Lung (tissue), 11 donors: ENCODE measurements at regions not wholly inside any gene's neighbourhood (a gene's known extent, or its start where the extent isn't known, plus 50 kb on each side); places are given as distances from the start of the nearest gene placed in this dataset.

ENCODE experiments used
- ATAC-seq: fragments of 200-7000 bp; cut with Tn5 transposase; one replicate; pipeline ENCODE4 v1.9.1; 2020; ENCODE audit warnings: moderate number of reproducible peaks; ENCODE audit not compliant: insufficient read depth, low FRiP score
- DNase-seq, 3 donors: peaks; one replicate each; pipeline ENCODE4 v3.0.0-alpha.2; 2013 to 2017
- H3K27ac ChIP-seq, 2 donors: one replicate each; pipeline ENCODE4 v1.5.1; 2013; ENCODE audit warnings: mild to moderate bottlenecking in 2 of 2, moderate library complexity in 2 of 2, control low read depth in 1 of 2, inconsistent platforms in 1 of 2, low read depth in 1 of 2, low read length in 1 of 2
- H3K27me3 ChIP-seq, 3 donors: one replicate each; pipeline ENCODE4 v1.5.1; 2013; ENCODE audit warnings: low read length in 2 of 3; ENCODE audit not compliant: control insufficient read depth in 3 of 3, insufficient read depth in 3 of 3
- H3K36me3 ChIP-seq, 4 donors: one replicate each; pipeline ENCODE4 v1.5.1; 2013; ENCODE audit warnings: low read length in 4 of 4, mild to moderate bottlenecking in 1 of 4, moderate library complexity in 1 of 4; ENCODE audit not compliant: control insufficient read depth in 4 of 4, insufficient read depth in 4 of 4
- H3K4me1 ChIP-seq, 5 donors: one replicate each; pipeline ENCODE4 v1.5.1; 2013; ENCODE audit warnings: low read length in 5 of 5, mild to moderate bottlenecking in 2 of 5, moderate library complexity in 1 of 5; ENCODE audit not compliant: control insufficient read depth in 5 of 5, insufficient read depth in 5 of 5
- H3K4me3 ChIP-seq: one replicate; pipeline ENCODE4 v1.5.1; 2013; ENCODE audit warnings: mild to moderate bottlenecking, control low read depth, moderate library complexity
- H3K9ac ChIP-seq, 2 donors: one replicate each; pipeline ENCODE4 v1.5.1; 2013; ENCODE audit warnings: low read length in 2 of 2, control low read depth in 1 of 2; ENCODE audit not compliant: insufficient read depth in 1 of 2
- H3K9me3 ChIP-seq, 4 donors: one replicate each; pipeline ENCODE4 v1.5.1; 2013; ENCODE audit warnings: low read length in 3 of 4, mild to moderate bottlenecking in 1 of 4, moderate library complexity in 1 of 4; ENCODE audit not compliant: control insufficient read depth in 4 of 4, insufficient read depth in 3 of 4
- CTCF ChIP-seq: IDR thresholded peaks from 2 replicates; pipeline ENCODE4 v1.5.1; 2012; ENCODE audit warnings: mild to moderate bottlenecking; ENCODE audit errors: control extremely low read depth, extremely low read depth
- WGBS, 2 donors: extraction: QIAGEN DNeasy Blood & Tissue Kit; methylation state at CpG; one replicate each; pipeline ENCODE4 v1.1.7; 2013; 5-methylcytosine and 5-hydroxymethylcytosine counted together
- donor health status: control.
- donor health status: control.
- donor health status: Bipolar disorder and iron deficiency.
- donor health status: healthy.
- donor health status: DM: yes; HTN: yes; CAD: no.

GRCh38 chr2:150224321-150224720 is 263.1 kb downstream of the RND3 start:
- Histone ChIP-seq H3K4me1 (peaks cover 0 to 9% (median 0%) of the 10 kb centered on the region in 5 donors), H3K9ac (no peak overlapping the region), H3K9me3 (no peaks in the 10 kb centered on the region), H3K27me3 (no peaks in the 10 kb centered on the region), H3K27ac (no peak overlapping the region), H3K4me3 (no peak overlapping the region), H3K36me3 (no peaks in the 10 kb centered on the region)
- DNase-seq (no peak), ATAC-seq (no peak)
- TF ChIP-seq CTCF: no peak
- 93 to 99% methylated on average over 3 of the region's 3 CpGs for WGBS, 2 donors

GRCh38 chr2:150222942-150223341 is 264.5 kb downstream of the RND3 start:
- 97 to 98% methylated on average over 5 of the region's 5 CpGs for WGBS, 2 donors
- no peaks in the 10 kb centered on the region for H3K36me3 ChIP-seq
- H3K4me1 ChIP-seq: no peaks in the 10 kb centered on the region
- H3K9me3 ChIP-seq: peaks cover 0 to 5% (median 0%) of the 10 kb centered on the region in 4 donors
- TF ChIP-seq CTCF: no peak
- no peak for ATAC-seq
- H3K27ac ChIP-seq: no peak overlapping the region
- DNase-seq: no peak
- no peak overlapping the region for H3K9ac ChIP-seq
- H3K27me3 ChIP-seq: no peaks in the 10 kb centered on the region
- H3K4me3 ChIP-seq: no peak overlapping the region

- 88 to 90% methylated on average over 6 of the region's 6 CpGs for WGBS, 2 donors
- H3K4me3 ChIP-seq: no peak overlapping the region
- no peak overlapping the region for H3K9ac ChIP-seq
- ATAC-seq (no peak), DNase-seq (no peak)
- peaks cover 0 to 5% (median 0%) of the 10 kb centered on the region in 4 donors for H3K9me3 ChIP-seq
- H3K36me3 ChIP-seq: no peaks in the 10 kb centered on the region
- H3K4me1 ChIP-seq: no peaks in the 10 kb centered on the region
- no peak for TF ChIP-seq CTCF
- H3K27me3 ChIP-seq: no peaks in the 10 kb centered on the region
- H3K27ac ChIP-seq: no peak overlapping the region
Measured at GRCh38 chr2:150222379-150222778, 265.1 kb downstream of the RND3 start.

GRCh38 chr2:150219861-150220260 is 267.6 kb downstream of the RND3 start:
- Histone ChIP-seq H3K9me3 (peaks cover 0 to 5% (median 0%) of the 10 kb centered on the region in 4 donors), H3K4me1 (peaks cover 0 to under 1% (median 0%) of the 10 kb centered on the region in 5 donors), H3K4me3 (no peak overlapping the region), H3K27ac (no peak overlapping the region), H3K27me3 (no peaks in the 10 kb centered on the region), H3K9ac (no peak overlapping the region), H3K36me3 (no peaks in the 10 kb centered on the region)
- DNase-seq: no peak
- TF ChIP-seq CTCF: no peak
- WGBS, 2 donors: 79 to 81% methylated on average over 2 of the region's 2 CpGs
- no peak for ATAC-seq
